HG03095 (cell line): ENCODE measurements at regions not wholly inside any gene's neighbourhood (a gene's known extent, or its start where the extent isn't known, plus 50 kb on each side); places are given as distances from the start of the nearest gene placed in this dataset.
"Not testable (repeated sequence)": the region's sequence is repeated elsewhere in the genome, so short reads cannot be mapped to it uniquely, and the experiment has no call there.

ENCODE experiments used
- ATAC-seq: cut with Tn5 transposase; IDR thresholded peaks from one replicate; pipeline ENCODE4 v1.9.1; 2021; ENCODE audit warnings: moderate library complexity; ENCODE audit not compliant: unreplicated experiment

DNA sequence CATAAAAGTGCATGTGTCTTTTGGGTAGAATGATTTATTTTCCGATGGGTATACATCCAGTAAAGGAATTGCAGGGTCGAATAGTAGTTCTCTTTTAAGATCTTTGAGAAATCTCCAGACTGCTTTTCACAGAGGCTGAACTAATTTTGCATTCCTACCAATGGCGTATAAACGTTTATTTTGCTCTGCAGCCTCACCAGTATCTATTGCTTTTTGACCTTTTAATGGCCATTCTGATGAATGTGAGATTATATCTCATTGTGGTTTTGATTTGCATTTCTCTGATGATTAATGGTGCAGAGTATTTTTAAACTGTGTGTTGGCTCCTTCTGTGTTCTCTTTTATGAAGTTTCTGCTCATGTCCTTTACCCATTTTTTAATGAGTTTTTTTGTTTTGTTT is 1020.1 kb downstream of the NXPH1 start:
- no peak for ATAC-seq

DNA sequence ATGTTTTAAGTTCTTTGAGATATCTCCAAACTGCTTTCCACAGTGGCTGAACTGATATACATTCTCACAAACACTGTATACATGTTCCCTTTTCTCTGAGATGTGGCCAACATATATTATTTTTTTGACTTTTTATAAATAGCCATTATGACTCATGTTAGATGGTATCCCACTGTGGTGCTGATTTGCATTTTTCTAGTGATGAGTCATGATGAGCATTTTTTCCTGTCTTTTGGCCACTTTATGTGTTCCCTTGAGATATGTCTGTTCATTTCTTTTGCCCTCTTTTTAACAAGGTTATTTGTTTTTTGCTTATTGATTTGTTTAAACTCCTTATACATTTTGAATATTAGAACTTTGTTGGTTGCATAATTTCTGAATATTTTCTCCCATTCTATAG is 1055.1 kb downstream of the NXPH1 start:
- ATAC-seq = no peak

DNA sequence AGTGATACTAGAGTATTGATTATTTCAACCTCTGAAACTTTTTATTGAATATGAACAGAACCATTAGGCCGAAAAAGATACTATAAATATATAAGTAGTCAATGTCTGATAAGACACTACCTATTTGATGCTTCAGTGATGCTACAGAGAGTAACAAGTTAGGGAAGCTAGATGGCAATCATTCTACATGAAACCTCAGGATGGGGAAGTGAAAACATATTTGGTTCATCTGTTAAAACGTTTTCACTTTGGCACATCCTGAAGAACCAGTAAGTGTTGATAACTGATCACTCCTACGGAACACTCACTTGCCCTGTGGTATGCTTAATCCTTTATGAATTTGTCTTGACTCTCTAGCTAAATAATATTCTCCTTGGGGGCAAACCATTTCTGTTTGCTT is 1064.9 kb downstream of the NXPH1 start:
- no peak for ATAC-seq

DNA sequence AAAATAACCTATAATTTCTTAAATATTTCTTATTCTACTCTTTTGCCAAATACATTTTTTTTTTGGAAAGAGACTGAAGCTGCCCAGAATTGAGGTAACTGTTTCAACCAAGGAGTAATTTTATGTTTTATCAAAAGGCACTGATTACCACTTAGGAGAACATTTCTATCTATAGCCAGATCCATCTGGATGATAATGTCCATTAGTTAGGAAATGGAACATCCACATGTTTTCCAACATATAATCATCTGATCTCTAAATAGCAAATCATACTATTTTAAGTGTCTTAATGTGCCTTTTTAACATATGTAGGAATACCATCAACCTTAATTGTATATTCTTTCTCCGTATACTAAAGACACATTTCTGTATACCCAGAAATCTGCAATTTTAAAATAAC is 1068.9 kb downstream of the NXPH1 start:
- ATAC-seq = no peak

DNA sequence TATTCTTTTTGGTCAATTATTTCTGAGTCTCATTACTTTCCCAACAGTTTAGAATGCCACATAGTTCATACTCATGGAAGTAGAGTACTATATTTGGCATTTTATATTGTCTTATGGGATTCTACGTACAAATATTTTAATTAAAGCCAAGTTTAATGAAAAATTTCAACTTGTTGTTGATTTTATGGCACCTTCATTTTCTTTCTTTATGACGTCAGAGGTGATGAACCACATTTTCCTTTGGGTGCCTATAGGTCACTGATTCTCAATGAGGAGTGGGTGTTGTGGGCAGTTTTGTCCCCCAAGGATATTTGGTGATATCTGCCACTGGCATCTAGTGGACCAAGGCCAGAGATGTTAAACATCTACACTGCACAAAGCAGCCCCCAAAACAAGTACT is 1071.3 kb downstream of the NXPH1 start:
- no peak for ATAC-seq

DNA sequence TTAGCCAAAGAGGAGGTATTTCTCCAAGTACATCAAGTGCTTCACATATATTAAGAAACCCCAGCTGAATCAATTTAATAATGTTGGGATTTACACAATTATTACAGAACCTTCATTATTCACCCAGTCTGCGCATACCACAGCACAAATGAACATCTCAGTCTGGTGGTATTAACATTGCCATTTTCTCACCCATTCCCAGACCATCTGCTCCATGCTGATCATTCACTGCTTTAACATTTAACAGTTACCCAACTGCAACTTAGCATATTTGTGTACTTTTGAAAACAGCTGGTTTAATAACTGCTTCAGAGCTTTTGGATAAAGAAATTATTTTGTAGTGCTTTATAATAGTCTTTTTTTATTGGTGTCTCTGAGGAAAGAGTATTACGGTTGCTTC is 1072.1 kb downstream of the NXPH1 start:
- ATAC-seq = no peak

DNA sequence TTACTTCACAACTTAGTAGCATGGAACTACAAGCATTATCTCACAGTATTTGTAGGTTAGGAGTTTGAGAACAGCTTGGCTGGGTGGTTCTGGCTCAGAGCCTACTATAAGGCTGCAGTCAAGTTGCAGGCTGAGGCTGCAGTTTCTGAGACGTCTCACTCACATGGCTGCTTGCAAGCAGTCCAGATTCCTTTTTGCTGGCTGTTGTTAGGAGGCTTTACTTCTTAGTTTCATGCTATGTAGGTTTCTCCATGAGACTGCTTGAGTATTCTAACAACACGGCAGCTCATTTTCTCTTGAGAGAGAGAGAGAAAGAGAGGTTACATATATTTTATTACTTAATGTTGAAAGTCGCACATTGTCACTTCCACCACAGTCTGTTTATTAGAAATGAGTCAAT is 1073.9 kb downstream of the NXPH1 start:
- no peak for ATAC-seq

DNA sequence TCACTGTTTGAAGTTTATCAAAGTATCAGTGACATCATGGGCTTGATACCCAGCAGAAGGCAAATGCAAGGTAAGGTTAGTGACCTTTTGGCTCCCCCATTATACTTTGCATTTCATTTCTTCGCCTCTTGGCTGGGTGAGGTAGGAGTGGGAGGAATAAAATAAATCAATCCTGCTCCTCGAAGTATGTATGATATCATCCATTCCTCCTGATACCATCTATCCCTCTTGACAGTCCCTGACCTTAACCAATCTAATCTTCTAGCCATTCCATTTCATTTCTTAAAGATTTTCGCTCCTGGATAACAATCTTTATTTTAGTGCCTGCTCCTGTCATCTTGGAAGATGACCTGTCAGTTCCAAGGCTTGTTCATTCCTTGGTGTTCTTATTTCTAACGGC is 1083.3 kb downstream of the NXPH1 start:
- no peak for ATAC-seq

DNA sequence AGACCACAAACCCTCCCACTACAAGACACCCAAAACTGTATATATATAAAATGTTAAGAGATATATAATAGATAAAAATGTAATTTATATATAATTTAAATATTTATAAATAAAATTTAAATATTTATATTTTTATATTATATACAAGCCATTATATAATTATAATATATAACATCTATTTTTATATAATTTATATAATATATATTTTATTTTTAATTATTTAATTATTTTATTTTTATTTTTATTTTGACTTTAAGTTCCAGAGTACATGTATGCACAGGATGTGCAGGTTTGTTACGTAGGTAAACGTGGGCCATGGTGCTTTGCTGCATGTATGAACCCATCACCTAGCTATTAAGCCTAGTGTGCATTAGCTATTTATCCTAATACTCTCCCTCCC is 1090.2 kb downstream of the NXPH1 start:
- no peak for ATAC-seq

DNA sequence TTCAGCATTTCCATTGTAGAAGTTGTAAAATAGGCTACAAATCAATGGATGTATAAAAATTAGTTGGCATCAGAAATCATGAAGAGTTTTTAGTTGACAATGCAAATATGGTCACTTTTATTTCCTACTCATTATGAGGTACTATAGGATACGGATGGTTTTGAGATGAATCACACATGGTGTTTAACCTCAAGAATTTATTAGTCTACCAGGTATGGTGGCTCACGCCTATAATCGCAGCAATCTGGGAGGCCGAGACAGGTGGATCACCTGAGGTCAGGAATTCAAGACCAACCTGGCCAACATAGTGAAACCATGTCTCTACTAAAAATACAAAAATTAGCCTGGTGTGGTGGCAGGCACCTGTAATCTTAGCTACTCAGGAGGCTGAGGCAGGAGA is 1119.0 kb downstream of the NXPH1 start:
- not testable (repeated sequence) for ATAC-seq

DNA sequence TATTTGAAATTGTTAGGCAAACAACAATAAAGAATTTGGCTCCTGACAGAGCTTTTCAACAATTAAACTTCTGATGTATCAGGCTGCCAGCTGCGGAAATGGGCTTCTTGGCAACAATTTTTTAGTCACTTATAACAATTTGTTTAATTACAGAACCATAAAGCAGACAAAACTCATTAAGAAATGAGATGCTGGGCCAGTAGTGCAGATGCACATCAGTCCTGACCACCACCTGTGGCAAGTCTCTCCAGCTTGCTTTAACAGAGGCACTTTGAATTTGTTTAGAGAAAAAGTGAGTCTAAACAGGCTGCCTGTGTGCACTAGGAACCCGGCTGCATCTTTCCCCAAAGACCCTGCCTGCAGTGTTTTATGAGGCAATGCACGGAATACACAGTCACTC is 1124.4 kb downstream of the NXPH1 start:
- no peak for ATAC-seq

DNA sequence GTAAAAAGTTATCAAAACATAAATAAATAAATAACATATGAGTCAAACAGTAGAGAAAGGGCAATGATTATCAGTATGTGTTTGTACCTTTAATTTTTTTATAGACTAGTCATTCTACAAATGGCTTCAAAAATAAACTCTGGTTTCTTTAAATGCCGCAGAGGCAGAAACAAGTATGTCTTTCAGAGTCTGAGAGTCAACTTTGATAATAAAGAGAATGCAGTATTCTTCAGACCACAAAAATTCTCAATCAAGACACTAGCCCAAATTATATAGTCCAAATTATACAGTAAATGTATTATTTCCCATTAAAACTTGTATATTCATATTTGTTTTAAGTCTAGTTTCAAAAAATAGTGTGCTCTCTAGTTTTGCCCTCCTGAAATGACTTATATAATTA is 1142.3 kb downstream of the NXPH1 start:
- ATAC-seq = no peak

DNA sequence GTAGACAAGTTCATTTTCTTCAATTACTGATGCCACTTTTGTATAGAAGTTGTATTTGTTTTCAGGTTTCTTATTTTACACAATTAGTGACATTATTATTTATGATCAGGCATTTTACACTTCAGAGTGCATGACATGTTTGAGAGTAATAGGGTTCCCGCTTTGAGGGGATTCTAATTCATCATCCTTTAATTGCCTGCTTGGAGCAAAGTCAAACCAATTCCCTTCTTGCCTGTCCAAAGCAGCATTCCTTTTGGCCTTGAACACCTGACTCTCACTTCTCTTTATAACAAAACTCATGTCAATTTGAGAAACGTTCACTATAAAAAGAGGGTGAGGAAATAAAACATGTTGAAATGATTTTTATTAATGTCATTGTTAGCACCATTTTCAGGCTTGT is 1149.4 kb downstream of the NXPH1 start:
- no peak for ATAC-seq

DNA sequence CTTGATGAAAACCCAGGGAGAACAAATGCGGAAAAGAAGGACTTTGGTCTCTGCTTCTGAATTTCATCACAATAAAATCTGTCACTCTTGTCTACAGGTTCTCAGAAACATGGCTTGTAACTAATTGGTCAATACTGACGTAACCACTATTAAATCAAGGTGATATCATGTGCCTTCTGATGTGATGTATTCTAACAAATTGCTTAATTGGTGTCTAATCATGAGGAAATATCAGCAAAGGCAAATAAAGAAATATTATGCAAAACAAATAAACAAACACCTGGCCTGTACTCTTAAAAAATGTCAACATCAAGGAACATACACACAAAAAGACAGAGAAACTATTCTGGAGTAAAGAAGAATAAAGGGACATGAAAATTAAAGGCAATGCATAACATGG is 1165.0 kb downstream of the NXPH1 start:
- no peak for ATAC-seq

DNA sequence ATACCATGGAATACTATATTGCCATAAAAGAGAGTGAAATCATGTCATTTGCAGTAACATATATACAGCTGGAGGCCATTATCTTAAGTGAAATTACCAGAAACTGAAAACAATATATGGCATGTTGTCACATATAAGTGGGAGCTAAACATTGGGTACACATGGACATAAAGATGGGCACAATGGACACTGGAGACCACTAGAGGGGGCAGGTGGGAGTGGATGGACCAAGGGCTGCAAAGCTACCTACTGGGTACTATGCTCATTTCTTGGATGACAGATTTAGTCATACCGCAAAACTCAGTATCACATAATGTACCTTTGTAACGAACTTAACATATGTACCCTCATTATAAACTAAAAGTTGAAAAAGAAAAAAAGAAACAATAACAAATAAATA is 1167.6 kb downstream of the NXPH1 start:
- no peak for ATAC-seq

DNA sequence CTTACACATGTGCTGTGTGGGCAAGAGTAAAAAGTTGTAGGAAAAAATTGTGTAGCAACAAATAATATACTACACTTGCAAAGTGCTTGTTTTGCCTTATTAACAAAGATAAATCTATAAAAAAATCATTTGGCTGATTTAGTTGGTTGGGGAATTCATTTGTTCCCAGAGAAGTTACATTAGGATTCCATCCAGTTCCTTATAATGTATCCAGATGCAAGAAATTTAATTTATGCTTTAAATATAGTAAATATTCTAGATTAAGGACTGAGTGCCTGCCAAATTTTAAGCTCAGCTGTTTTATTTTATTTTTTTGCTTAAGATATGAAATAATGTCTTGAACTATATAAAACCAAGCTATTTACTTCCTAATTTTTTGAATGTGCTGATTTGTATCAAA is 1169.9 kb downstream of the NXPH1 start:
- no peak for ATAC-seq

DNA sequence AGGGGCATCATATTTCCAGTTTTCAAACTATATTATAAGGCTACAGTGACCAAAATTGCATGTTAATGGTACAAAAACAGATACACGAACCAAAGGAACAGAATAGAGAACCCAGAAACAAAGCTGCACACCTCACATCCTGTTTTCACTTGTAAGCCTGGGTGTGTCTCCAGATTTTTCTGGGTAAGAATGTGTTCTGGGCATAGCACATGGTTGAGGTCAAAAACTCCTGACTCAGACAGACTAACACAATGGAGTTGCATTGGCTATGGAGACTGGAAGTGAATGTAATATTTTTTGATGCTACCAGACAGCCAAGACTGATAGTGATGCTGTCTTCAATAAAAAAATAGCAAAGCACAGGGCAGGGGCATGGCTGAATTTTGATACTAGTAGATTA is 1175.2 kb downstream of the NXPH1 start:
- ATAC-seq = no peak

DNA sequence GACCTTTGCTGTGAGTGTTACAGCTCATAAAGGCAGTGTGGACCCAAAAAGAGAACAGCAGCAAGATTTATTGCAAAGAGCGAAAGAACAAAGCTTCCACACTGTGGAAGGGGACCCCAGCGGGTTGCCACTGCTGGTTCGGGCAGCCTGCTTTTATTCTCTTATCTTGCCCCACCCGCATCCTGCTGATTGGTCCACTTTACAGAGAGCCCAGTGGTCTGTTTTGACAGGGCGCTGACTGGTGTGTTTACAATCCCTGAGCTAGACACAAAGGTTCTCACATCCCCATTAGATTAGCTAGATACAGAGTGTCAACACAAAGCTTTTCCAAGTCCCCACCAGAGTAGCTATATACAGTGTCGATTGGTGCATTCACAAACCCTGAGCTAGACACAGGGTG is 1187.5 kb downstream of the NXPH1 start:
- not testable (repeated sequence) for ATAC-seq

DNA sequence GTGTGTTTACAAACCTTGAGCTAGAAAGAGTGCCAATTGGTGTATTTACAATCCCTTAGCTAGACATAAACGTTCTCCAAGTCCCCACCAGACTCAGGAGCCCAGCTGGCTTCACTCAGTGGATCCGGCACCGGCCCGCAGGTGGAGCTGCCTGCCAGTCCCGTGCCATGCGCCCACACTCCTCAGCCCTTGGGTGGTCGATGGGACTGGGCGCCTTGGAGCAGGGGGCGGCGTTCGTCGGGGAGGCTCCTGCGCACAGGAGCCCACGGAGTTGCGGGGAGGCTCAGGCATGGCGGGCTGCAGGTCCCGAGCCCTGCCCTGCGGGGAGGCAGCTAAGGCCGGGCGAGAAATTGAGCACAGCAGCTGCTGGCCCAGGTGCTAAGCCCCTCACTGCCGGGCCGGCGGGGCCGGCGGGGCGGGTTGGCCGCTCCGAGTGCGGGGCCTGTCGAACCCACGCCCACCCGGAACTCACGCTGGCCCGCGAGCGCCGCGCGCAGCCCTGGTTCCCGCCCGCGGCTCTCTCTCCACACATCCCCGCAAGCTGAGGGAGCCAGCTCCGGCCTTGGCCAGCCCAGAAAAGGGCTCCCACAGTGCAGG is 1188.0 kb downstream of the NXPH1 start:
- not testable (repeated sequence) for ATAC-seq

DNA sequence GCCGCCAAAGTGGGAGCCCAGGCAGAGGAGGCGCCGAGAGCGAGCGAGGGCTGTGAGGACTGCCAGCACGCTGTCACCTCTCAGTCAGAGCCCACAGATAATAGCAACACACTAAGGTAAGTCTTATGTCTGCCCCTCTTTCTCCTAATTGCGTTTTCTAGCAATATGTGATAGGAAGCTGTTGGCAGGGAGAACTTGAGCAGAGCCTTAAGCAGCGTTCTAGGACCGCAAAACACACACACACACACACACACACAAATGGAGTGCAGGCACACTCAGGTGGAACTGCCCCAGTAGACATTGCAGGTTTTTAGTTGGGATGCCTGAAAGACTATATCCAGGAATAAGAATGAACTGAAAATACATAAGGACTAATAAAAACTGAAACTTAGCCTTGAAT is 1188.5 kb downstream of the NXPH1 start:
- no peak for ATAC-seq

DNA sequence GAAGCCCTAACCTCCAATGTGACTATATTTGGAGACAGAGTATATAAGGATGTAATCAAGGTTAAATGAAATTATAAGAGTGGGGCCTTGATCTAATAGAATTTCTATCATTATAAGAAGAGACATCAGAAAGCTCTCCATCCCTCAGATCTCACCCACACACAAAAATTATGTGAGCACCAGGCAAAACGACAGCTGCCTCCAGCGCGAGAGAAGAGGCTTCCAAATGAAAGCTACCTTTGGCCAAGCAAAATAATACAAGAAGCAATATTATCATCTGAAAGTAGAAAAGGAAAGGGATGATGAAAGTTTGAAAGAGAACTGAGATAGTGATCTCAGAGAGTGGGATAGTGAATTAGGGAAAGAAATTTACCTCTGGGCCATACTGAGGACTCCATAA is 1192.5 kb downstream of the NXPH1 start:
- no peak for ATAC-seq

DNA sequence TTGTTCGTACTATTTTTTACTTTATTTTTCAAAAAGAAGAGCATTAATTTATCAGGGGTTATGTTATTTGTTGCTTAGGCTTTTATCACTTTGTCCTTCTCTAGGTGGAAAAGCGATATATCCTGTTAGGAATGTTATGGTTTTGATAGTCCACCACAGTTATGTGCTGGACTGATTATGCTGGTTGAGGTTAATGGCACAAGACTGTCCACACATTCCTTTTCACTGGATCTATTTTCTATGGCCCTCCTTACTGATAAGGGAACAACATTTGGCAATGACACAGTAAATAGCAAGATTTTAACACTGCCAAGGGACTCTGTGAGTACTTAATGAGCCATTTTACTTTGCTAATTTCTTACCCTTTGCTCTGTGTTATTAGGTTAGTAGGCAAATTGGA is 1212.3 kb downstream of the NXPH1 start:
- ATAC-seq = no peak

DNA sequence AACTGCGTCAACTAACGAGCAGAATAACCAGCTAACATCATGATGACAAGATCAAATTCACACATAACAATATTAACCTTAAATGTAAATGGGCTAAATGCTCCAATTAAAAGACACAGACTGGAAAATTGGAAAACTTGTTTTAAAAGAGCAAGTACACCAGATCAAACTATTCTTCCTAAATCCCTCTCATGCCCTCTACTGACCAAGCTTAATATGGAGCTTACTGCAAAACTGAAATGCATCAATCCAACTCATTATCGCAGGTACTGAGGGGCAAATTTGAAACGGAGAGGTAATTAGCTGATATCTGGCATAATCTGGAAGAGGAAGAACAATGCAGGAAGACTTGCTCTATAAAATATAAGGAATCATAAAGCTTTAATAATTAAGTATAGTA is 1223.8 kb downstream of the NXPH1 start:
- no peak for ATAC-seq
